GM12872 (cell line): ENCODE measurements at regions not wholly inside any gene's neighbourhood (a gene's known extent, or its start where the extent isn't known, plus 50 kb on each side); places are given as distances from the start of the nearest gene placed in this dataset.

Source experiments
- CTCF ChIP-seq: IDR thresholded peaks from 3 replicates; pipeline ENCODE4 v1.5.1; 2011; ENCODE audit warnings: low read depth, mild to moderate bottlenecking, low read length, moderate library complexity; ENCODE audit not compliant: insufficient read depth

GRCh38 chr14:82431031-82431430 is 897.4 kb upstream of the SEL1L start:
- no peak for TF ChIP-seq CTCF

- no peak for TF ChIP-seq CTCF
These were observed 898.9 kb upstream of the SEL1L start for GRCh38 chr14:82432301-82433105.

GRCh38 chr14:82438436-82438835 is 904.8 kb upstream of the SEL1L start:
- no peak for TF ChIP-seq CTCF

GRCh38 chr14:82441270-82441669 is 907.6 kb upstream of the SEL1L start:
- TF ChIP-seq CTCF, result no peak

GRCh38 chr14:82445810-82446570 is 912.3 kb upstream of the SEL1L start:
- no peak for TF ChIP-seq CTCF

GRCh38 chr14:82447586-82447985 is 913.9 kb upstream of the SEL1L start:
- TF ChIP-seq CTCF, result no peak

- TF ChIP-seq CTCF, result no peak
These were observed 916.3 kb upstream of the SEL1L start for GRCh38 chr14:82449926-82450468.
